GM21619 (cell line): ENCODE measurements at regions not wholly inside any gene's neighbourhood (a gene's known extent, or its start where the extent isn't known, plus 50 kb on each side); places are given as distances from the start of the nearest gene placed in this dataset.
"Not testable (repeated sequence)": the region's sequence is repeated elsewhere in the genome, so short reads cannot be mapped to it uniquely, and the experiment has no call there.

ENCODE experiments used
- ATAC-seq: cut with Tn5 transposase; IDR thresholded peaks from one replicate; pipeline ENCODE4 v1.9.1; 2021; ENCODE audit not compliant: unreplicated experiment

- ATAC-seq = not testable (repeated sequence)
Measured at GRCh38 chr4:9505341-9505740, 61.1 kb downstream of the DEFB131A start.

- not testable (repeated sequence) for ATAC-seq
Measured at GRCh38 chr4:9506672-9507071, 62.5 kb downstream of the DEFB131A start.

GRCh38 chr4:9512941-9513340, 68.7 kb downstream of the DEFB131A start:
- ATAC-seq = not testable (repeated sequence)

GRCh38 chr4:9519631-9520030, 75.4 kb downstream of the DEFB131A start:
- not testable (repeated sequence) for ATAC-seq

GRCh38 chr4:9522903-9523302, 78.7 kb downstream of the DEFB131A start:
- ATAC-seq = not testable (repeated sequence)

- ATAC-seq = not testable (repeated sequence)
Measured at GRCh38 chr4:9524406-9524805, 80.2 kb downstream of the DEFB131A start.

GRCh38 chr4:9532134-9532862, 88.1 kb downstream of the DEFB131A start:
- ATAC-seq = not testable (repeated sequence)

- not testable (repeated sequence) for ATAC-seq
Measured at GRCh38 chr4:9532863-9533192, 88.6 kb downstream of the DEFB131A start.

- not testable (repeated sequence) for ATAC-seq
Measured at GRCh38 chr4:9537101-9537500, 92.9 kb downstream of the DEFB131A start.

GRCh38 chr4:9539939-9540520, 95.8 kb downstream of the DEFB131A start:
- ATAC-seq = not testable (repeated sequence)

GRCh38 chr4:9541388-9541915, 97.2 kb downstream of the DEFB131A start:
- not testable (repeated sequence) for ATAC-seq

- not testable (repeated sequence) for ATAC-seq
Measured at GRCh38 chr4:9544851-9545250, 100.6 kb downstream of the DEFB131A start.

- ATAC-seq = not testable (repeated sequence)
Measured at GRCh38 chr4:9547470-9547869, 103.3 kb downstream of the DEFB131A start.

- not testable (repeated sequence) for ATAC-seq
Measured at GRCh38 chr4:9556076-9556475, 111.9 kb downstream of the DEFB131A start.

GRCh38 chr4:9577869-9578268, 133.7 kb downstream of the DEFB131A start:
- not testable (repeated sequence) for ATAC-seq

- ATAC-seq = not testable (repeated sequence)
Measured at GRCh38 chr4:9582880-9583279, 138.7 kb downstream of the DEFB131A start.

- no peak for ATAC-seq
Measured at GRCh38 chr4:9592010-9592409, 147.8 kb downstream of the DEFB131A start.

- no peak for ATAC-seq
Measured at GRCh38 chr4:9594948-9595347, 150.7 kb downstream of the DEFB131A start.

GRCh38 chr4:9595531-9595930, 151.3 kb downstream of the DEFB131A start:
- not testable (repeated sequence) for ATAC-seq

- no peak for ATAC-seq
Measured at GRCh38 chr4:9599266-9599665, 155.1 kb downstream of the DEFB131A start.

- ATAC-seq = no peak
Measured at GRCh38 chr4:9600246-9600645, 156.0 kb downstream of the DEFB131A start.

- no peak for ATAC-seq
Measured at GRCh38 chr4:9602389-9602914, 158.2 kb downstream of the DEFB131A start.
